Posterior cingulate gyrus (tissue), 11 donors: ENCODE measurements at regions not wholly inside any gene's neighbourhood (a gene's known extent, or its start where the extent isn't known, plus 50 kb on each side); places are given as distances from the start of the nearest gene placed in this dataset.
"Not testable (repeated sequence)": the region's sequence is repeated elsewhere in the genome, so short reads cannot be mapped to it uniquely, and the experiment has no call there.

Experiments
- DNase-seq, 10 donors: peaks; one replicate each; pipeline versions ENCODE4 v3.0.0 to v3.0.0-alpha.2; 2020 to 2021; ENCODE audit warnings: mixed read lengths in 3 of 10
- intact Hi-C: fragments of 100-400 bp; cut with DNase I; formaldehyde crosslinking; loops from one replicate; pipeline ENCODE4 v1.15.1; 2023

- no peak for DNase-seq
- intact Hi-C loops: no loop called here
These were observed 335.2 kb downstream of the FBXW7 start for GRCh38 chr4:152200511-152201333.

GRCh38 chr4:152197211-152197610 lies 338.7 kb downstream of the FBXW7 start:
- intact Hi-C loops: no loop called here
- DNase-seq: peak in 1 of 10 donors; percentile 19

- intact Hi-C loops: no loop called here
- DNase-seq: no peak
These were observed 340.0 kb downstream of the FBXW7 start for GRCh38 chr4:152195888-152196287.

GRCh38 chr4:152193059-152193458 lies 342.8 kb downstream of the FBXW7 start:
- DNase-seq: no peak
- intact Hi-C loops: no loop called here

- intact Hi-C loops: no loop called here
- DNase-seq: no peak
These were observed 345.0 kb downstream of the FBXW7 start for GRCh38 chr4:152190907-152191306.

GRCh38 chr4:152189451-152190179 lies 346.3 kb downstream of the FBXW7 start:
- no peak for DNase-seq

GRCh38 chr4:152188801-152189200 lies 347.1 kb downstream of the FBXW7 start:
- intact Hi-C loops: no loop called here
- DNase-seq: no peak

More at GRCh38 chr4:152189451-152190179, 346.3 kb downstream of the FBXW7 start:
- intact Hi-C loops: no loop called here

- no peak for DNase-seq
- intact Hi-C loops: no loop called here
These were observed 348.2 kb downstream of the FBXW7 start for GRCh38 chr4:152187693-152188092.

- no peak for DNase-seq
- intact Hi-C loops: no loop called here
These were observed 349.9 kb downstream of the FBXW7 start for GRCh38 chr4:152185786-152186550.

GRCh38 chr4:152181150-152181549 lies 354.7 kb downstream of the FBXW7 start:
- intact Hi-C loops: no loop called here
- no peak for DNase-seq

GRCh38 chr4:152180369-152180768 lies 355.5 kb downstream of the FBXW7 start:
- intact Hi-C loops: no loop called here
- no peak for DNase-seq

- DNase-seq, intact Hi-C loops: not testable (repeated sequence)
These were observed 358.4 kb downstream of the FBXW7 start for GRCh38 chr4:152177538-152177937.

GRCh38 chr4:152176627-152177214 lies 359.2 kb downstream of the FBXW7 start:
- DNase-seq: no peak
- intact Hi-C loops: no loop called here

GRCh38 chr4:152175586-152175985 lies 360.3 kb downstream of the FBXW7 start:
- DNase-seq: no peak
- intact Hi-C loops: no loop called here

GRCh38 chr4:152172146-152172545 lies 363.7 kb downstream of the FBXW7 start:
- no peak for DNase-seq
- intact Hi-C loops: no loop called here

- no peak for DNase-seq
- intact Hi-C loops: no loop called here
These were observed 364.3 kb downstream of the FBXW7 start for GRCh38 chr4:152171556-152171955.

- intact Hi-C loops: no loop called here
- DNase-seq: no peak
These were observed 366.2 kb downstream of the FBXW7 start for GRCh38 chr4:152169683-152170082.

GRCh38 chr4:152168987-152169616 lies 366.8 kb downstream of the FBXW7 start:
- intact Hi-C loops: no loop called here
- no peak for DNase-seq

GRCh38 chr4:152166567-152166966 lies 369.3 kb downstream of the FBXW7 start:
- no peak for DNase-seq
- intact Hi-C loops: no loop called here

GRCh38 chr4:152165846-152166245 lies 370.0 kb downstream of the FBXW7 start:
- DNase-seq: no peak
- intact Hi-C loops: no loop called here
